GM10248 (cell line): ENCODE measurements at regions not wholly inside any gene's neighbourhood (a gene's known extent, or its start where the extent isn't known, plus 50 kb on each side); places are given as distances from the start of the nearest gene placed in this dataset.

Source experiments
- CTCF ChIA-PET: fragments of 300-600 bp; sonication (Branson Sonifier 250); formaldehyde crosslinking; extraction: SDS; loops from one replicate; lab custom pipeline; 2021; ENCODE audit warnings: antibody characterized with exemption; lab: Yijun Ruan, JAX
- POLR2A ChIA-PET: fragments of 350-650 bp; sonication (Branson Sonifier 250); formaldehyde crosslinking; extraction: SDS; loops from one replicate; lab custom pipeline; 2020; ENCODE audit warnings: antibody characterized with exemption; lab: Yijun Ruan, JAX
- DNase-seq: peaks from one replicate; pipeline ENCODE4 v3.0.0; 2012; ENCODE audit errors: extremely low spot score
- CTCF ChIP-seq: IDR thresholded peaks from 2 replicates; pipeline ENCODE4 v1.5.1; 2012; ENCODE audit warnings: mild to moderate bottlenecking, low read depth; ENCODE audit errors: extremely low read depth, missing control alignments, control extremely low read depth

- POLR2A ChIA-PET: no interaction called here
- no peak for DNase-seq
- TF ChIP-seq CTCF: no peak
- CTCF ChIA-PET: no interaction called here
Measured at GRCh38 chr22:49667236-49667635, 160.4 kb downstream of the BRD1 start.

GRCh38 chr22:49666146-49666809 is 161.4 kb downstream of the BRD1 start:
- POLR2A ChIA-PET: no interaction called here
- CTCF ChIA-PET: interaction anchor here (1.5 kb wide), 1 partner anchor 16 kb away, joined by 4 read pairs; no protein-coding TSS in a partner anchor
- no peak for DNase-seq
- TF ChIP-seq CTCF: no peak

- TF ChIP-seq CTCF: no peak
- POLR2A ChIA-PET: no interaction called here
- no peak for DNase-seq
- CTCF ChIA-PET: no interaction called here
Measured at GRCh38 chr22:49664891-49665290, 162.8 kb downstream of the BRD1 start.

- DNase-seq: no peak
- CTCF ChIA-PET: no interaction called here
- POLR2A ChIA-PET: no interaction called here
- no peak for TF ChIP-seq CTCF
Measured at GRCh38 chr22:49664371-49664881, 163.2 kb downstream of the BRD1 start.

GRCh38 chr22:49663823-49664222 is 163.8 kb downstream of the BRD1 start:
- POLR2A ChIA-PET: no interaction called here

GRCh38 chr22:49663311-49663711 is 164.4 kb downstream of the BRD1 start:
- POLR2A ChIA-PET: no interaction called here
- CTCF ChIA-PET: no interaction called here
- no peak for TF ChIP-seq CTCF
- no peak for DNase-seq

More at GRCh38 chr22:49663823-49664222, 163.8 kb downstream of the BRD1 start:
- TF ChIP-seq CTCF: no peak
- DNase-seq: no peak
- CTCF ChIA-PET: no interaction called here
